NCI-H2107 treated with DMSO at 0.1 percent for 48 hours (cell line): ENCODE measurements at regions not wholly inside any gene's neighbourhood (a gene's known extent, or its start where the extent isn't known, plus 50 kb on each side); places are given as distances from the start of the nearest gene placed in this dataset.
"Not testable (repeated sequence)": the region's sequence is repeated elsewhere in the genome, so short reads cannot be mapped to it uniquely, and the experiment has no call there.

Source experiments
- DNase-seq: peaks from one replicate; lab custom pipeline; 2025; ENCODE audit not compliant: unreplicated experiment; lab: John Stamatoyannopoulos, UW

DNA sequence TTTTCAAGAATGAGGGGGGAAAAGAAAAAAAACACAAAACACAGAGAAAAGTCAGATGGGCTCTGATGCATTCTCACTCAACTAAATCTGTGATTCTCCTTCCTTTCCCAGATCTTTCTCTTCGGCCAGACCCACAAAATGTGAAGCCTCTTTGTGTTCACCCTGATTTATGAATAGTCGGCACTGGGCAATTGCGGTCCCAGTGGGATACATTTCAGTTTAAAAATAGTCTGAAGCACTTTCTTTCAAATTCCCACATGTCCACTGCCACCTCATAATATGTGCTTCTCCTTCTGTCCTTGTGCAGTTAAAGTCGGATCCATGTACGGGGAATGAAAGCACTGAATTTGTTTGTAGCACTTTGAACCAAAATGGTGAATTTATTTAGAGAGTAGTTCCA lies 995.4 kb upstream of the WWC1 start:
- no peak for DNase-seq

DNA sequence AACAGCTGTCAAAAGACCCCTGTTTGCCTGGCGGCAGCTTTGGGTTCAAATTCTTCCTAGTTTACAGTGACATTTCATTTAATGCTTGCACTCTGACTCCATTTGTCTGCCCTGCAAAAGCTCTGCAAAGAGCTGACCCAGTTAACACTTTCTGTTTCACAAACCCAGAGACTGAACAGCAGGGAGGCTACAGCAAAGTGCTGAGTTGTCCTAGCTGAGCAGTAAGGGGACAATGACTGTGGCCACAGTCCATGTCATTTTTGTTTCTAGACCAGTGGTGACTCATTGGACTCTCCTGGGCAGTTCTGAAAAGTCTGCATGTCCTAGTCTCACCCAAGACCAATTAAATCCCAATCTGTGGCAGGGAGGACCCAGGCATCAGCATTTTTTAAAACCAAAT lies 994.8 kb upstream of the WWC1 start:
- DNase-seq = no peak

DNA sequence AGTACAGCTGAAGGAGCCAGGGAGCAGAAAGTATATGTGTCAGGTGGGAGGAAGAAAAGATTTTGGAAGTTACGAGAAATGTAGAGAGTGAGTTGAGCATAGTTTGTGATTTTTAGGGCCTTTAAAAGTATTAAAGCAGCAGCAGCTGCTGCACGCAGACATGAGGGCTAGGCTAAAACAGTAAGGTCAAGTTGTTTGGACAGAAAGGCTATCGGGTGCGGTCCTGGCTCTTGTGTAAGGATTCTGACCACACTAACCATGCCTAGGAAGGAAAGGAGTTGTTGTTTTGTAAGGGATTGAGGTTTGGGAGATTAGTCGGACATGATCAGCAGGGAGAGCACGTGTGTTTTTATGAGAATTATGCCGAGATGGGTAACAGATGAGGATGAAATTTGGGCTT lies 991.6 kb upstream of the WWC1 start:
- not testable (repeated sequence) for DNase-seq

DNA sequence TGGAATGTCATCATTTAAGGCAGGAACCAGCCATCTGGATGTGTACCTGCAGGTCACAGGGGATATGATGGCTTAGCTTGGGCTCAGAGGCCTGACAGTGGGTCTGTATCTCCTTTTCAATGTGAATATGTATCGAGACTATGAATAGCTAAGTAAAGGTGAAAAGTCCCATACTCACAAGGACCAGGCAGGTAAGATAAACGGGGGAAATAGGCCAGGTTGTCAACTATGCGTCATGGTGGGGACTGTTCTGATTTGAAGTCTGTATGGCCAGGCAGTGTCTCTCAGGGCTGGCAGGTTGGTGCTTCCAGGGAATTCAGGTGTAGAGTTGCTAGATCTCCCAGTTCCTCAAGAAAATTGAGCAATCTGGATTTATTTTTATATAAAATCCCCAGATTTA lies 987.9 kb upstream of the WWC1 start:
- DNase-seq = no peak

DNA sequence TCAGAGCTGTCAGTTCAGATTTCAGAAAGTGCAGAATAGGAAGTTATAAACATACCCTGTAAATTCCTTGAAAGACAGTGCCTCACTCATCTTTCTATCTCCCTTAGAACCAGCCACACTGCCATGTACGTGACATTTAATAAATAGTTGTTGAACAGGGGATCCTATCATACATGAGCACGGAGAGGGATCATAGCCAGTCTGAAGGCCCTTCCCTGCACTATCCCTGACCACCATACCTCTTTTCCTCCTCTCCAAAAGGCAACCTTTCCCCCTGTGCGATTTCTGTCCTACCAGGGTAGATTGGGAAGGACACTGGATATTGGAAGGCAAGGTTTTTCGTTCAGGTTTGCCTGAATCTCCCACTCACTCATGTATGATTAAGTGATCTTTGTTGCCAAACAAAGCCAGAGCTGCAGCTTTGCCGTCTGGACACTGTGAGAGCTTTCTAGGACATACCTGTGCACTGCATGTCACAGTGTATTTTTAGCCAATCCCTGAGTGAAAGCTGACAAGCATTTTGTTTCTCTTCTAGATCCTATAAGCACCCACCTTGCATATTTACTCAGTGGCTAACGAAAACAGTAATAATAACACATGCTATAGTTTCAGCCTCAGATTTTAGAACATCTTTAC lies 986.5 kb upstream of the WWC1 start:
- DNase-seq = no peak

DNA sequence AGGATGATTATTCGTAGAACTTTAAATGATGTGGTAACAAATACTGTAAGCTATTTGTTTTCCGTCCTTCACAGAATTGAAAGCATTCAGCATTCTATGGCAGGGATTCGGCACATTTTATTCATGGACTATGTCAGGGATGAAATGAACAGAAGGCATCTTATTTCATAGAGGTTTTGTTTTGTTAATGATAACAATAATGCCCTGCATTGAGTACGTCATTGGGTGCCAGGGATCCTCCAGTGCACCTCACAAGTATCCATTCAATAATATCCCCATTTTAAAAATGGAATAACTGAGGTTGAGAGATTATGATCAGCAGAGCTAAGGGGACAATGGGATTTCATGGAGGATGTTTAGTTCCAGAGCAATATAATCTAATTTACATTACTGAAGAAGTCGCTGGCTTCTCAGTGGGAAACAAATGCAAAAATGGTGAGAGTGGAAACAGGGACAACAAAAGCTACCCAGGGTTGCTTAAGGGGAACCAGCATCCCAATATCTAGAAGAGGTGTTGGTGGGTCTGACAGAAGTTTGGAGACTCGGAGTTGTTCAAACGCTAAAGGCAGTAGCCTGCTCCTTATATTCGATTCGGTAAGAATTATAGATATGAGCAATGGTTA lies 985.7 kb upstream of the WWC1 start:
- DNase-seq = no peak

DNA sequence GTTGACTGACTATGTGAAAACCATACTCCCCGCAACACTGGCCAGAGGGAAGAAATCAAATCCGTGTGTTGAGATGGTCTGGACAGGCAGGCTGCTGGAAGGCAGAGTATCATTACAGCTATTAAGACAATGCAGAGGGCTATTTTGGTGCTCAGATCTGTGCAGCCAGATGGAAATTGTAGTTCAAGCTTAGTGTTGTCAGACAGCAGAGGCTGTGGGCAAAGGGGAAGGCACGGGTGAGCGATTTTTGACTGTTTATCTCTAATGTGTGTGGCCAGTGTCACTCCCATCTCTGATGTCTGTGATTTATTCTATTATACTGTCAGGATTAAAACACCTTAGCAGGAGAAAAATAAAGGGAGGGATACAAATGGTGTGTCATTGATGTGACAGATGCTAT lies 984.4 kb upstream of the WWC1 start:
- DNase-seq = no peak

DNA sequence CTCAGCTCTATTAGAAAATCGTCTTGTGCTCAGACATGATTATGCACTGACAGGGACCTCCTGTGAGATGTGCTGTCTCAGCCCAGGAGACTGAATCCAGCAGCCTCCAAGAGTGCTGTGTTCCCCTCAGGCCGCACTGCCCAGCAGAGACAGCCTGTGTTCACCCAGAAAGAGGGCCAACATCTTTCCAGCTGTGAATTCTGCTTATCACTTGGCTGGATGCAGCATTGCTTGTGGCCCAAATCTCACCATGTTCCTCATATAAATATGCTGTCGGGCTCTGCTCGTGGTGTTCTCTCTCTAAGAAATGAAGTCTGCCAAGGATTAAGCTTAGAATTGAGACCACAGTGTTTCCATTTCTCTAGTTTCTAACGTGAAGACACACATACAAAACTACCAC lies 983.0 kb upstream of the WWC1 start:
- no peak for DNase-seq

DNA sequence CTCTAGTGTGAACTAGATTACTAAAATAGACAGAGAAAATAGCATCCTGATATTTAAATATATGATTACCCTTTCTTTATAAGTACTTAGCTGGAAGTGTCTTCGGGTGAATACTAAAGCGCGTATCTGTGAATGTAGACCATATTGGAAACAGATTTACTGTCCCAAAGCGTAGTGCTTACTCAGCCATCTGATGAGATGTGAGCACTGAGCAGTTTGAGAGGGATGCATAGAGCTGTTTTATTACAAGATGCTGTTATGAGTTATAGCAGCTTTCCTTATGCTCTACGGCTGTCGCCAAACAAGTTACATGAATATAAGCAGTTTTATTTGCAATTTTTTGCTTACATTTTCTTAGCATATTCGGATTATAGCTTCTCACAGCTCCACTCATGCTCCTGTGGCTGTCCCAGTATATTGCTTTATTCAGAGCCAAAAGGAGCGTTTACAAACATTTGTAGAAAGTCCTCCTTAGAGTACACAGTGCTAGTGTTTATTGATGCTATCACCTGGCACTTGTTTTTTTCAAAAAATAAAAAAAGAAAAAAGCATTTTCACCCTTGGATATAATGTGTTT lies 981.4 kb upstream of the WWC1 start:
- DNase-seq = no peak

DNA sequence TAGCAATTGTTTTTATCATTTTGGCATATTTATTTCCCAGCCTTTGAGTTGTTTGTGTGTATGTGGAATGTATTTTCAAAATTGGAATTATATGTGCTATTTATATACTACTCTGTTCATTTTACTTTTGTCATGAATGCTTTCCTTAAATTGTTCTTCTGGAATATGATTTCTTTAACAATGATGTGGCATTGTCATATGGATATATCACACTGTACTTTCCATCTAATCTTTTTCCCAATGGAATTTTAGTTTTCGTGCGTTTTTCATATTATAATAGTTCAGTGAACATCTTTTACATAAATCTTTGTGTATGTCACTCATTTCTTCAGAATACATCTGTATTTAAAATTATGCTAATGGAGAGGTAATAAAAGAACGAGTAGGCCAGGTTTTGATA lies 980.1 kb upstream of the WWC1 start:
- DNase-seq = no peak

DNA sequence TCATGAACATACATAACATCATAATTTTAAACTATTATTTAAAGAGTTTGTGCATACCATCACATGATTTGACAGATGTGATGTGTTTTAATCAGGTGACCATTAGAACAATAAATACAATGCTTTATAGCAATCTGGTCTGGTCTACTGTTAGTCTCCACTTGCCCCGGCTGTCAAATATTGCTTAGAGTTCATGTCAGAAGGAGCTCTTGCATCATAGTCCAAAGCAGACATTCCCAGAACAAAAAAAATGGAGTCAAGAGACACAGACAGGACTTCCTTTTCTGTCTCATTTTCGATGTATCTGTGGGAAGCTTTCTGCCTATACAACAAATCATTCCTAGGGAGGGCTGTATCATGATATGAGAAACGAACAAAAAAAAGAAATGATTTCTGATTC lies 979.2 kb upstream of the WWC1 start:
- no peak for DNase-seq

DNA sequence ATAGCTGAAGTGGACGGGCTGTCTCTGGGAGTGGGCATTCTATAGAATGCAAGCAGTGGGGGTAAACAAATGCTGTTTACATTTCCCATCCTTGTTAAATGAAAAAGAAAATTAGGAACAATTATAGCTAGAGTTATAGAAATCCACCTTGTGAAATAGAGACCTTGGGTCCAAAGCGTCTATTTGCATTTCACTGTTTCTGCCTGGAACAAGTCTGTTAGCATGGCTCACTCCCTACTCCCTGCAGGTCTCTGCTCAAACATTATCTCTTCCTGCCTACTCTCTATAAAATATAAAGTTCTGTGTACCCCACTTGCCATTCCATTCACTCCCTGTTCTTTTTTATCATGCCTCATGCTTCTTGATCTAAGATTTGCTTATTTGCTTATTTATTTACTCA lies 975.7 kb upstream of the WWC1 start:
- DNase-seq = no peak

DNA sequence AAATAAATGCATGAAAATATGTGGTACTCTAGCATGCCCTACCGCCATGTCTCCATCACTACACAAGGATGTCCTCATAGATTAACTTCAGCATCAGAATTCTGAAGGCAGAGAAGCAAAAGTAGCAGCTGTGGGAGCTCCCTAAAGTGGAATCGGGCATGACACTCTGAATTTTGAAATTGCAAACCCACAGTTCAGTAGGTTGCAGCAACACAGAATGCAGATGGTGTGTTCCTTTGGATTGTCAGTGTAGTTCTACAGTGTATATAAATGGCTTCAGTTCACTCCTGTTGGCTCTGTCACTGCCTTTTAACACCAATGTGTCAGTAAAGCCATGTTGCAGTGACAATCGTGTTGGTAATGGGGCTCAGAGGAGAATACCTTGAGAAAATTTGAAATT lies 973.6 kb upstream of the WWC1 start:
- no peak for DNase-seq

DNA sequence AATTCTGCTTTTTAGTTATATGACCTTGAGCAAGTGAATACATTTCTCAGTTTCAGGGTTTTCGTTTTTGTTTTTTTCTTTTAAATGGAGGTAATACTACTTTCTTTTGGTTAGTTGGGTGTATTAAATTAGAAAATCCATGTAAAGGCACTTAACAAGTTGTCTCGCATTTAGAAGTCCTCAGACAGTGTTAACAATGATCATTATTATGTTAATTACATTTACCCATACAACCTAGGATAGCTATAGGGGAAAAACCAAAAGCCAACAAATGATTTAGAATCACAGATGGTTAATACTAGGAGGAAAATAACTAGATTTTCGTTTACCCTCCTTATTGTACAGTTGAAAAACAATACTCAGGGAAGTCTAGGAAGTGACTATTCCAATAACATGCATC lies 972.2 kb upstream of the WWC1 start:
- no peak for DNase-seq

DNA sequence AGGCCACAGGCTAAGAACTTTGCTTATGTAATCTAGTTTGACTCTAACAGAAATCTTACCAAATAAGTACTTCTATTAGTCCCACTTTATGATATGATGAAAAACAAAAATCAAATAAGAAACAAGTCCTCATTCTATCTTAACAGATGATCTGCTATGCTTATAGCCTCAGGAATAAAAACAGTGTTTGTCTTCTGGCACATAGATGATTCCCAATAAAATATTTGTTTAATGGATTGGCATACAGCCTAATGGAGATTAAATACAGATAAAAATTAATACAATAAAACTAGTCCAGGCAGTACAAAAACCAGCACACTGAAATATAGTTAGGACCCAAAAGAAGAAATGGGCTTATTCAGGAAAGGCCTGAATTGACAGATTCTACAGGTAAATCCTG lies 971.4 kb upstream of the WWC1 start:
- no peak for DNase-seq

DNA sequence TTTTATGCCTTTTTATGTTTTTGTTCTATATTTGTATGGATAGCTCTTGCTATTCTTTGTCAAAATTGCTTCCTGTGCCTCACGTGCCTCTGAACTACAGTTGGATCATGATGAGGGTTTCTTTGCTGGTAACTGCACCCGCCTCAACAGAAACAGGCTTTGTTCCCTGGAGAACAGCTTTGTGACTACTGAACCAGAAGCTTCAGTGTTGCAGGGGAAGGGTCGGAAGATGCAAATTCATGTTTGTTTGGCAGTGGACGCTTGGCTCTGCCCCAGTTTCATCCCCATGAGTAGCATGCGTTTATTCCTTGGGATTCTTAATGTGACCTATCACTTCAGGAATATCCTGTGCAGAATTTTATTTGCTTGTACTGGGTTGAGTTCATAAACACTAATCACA lies 959.1 kb upstream of the WWC1 start:
- DNase-seq = no peak

DNA sequence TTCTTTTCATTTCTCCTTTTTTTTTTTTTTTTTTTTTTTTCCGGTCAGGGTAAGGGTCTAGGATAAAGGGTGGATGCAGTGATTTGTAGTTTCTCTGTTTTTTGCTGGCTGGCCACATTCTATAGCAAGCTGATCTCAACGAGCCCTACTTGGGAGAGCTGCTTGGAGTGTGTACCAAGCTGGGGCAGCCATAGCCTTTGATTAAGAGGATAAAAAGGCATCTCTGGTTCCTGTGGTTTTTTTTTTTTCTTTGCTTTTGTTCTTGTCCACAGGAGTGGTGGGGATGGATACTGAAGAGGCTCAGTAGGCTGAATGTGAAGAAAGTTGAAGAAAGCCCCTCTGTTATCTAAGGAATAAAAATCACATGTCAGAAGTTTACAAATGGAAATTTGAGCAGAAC lies 955.3 kb upstream of the WWC1 start:
- no peak for DNase-seq

DNA sequence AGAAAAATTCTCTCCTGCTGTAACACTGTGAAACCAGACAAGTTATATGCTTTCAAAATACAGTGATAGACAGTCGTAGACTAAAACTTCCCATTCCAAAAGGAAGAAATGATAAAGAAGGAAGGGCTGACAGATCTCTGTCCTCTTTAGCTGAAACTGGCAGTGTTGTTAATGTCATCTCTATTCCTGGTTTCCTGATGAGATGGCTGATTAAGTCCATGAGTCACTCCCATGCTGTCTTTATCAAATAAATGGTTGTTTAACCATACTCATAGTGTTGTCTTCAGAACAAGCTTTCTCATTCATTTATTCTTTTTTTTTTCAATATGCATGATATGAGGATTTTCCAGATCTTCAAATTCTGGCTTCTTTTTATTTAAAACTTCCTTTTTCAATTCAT lies 952.2 kb upstream of the WWC1 start:
- DNase-seq = no peak

DNA sequence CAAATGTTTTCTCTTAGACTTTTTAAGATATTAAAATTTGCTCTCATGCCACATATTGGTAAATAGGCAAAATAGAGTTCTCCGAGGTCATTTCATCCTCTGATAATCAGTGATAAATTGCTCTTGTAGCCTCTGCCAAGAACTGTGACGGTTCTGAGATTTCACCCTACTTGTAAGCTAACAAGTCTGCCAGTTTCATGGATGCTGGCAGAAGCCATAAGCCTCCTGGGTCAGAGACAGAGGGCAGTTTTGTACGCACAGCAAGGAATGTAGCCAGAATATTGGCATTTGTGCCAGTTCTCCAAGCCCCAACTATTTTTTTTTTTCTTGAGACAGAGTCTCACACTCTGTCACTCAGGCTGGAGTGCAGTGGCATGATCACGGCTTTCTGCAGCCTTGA lies 945.0 kb upstream of the WWC1 start:
- DNase-seq = no peak

DNA sequence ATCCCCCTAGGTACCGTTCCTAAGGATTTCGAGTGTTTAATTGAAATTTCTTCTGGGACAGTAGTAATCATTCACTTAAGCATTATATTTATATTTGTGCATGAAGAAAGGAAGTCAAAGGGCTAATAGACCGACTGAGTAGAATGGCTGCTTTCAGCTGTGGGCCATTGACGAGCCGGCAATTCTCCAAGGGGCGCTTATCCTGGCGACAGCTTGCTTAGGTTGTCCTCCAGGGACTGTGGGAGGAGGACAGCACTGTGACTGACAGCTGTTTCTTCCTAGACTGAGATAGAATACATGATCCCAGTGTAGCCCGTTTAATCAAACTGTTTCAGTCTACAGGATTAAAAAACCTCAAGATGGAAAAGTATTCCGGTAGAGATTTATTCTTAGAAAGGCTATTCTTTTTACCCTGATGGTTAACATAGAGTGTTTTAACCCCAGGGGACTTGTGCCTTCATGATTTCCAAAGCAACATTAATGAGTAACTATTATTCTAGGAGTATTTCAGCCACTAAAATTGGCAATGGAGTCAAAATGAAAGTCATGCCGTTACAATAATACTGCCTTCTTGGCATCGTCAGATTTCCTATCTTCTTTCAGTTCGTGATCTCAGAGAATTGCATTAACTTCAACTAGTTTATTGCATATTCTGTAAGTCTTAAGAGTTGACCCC lies 943.1 kb upstream of the WWC1 start:
- DNase-seq = no peak

DNA sequence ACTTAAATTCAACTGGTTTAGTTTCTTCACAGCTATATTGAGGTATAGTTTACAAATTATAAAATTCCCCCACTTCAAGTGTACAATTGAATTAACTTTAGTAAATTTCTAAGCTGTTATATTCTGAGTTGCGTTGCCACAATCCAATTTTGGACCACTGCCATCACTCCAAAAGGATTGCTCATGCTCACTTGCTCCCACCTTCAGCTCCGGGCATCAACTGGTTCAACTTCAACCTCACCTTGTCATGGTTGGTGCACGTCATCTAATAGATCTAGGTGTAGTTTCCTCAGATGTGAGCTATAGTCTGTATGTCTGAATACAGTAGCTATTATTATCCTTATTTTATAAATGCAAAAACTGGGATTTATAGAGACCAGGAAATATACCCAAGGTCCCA lies 942.5 kb upstream of the WWC1 start:
- DNase-seq = no peak

DNA sequence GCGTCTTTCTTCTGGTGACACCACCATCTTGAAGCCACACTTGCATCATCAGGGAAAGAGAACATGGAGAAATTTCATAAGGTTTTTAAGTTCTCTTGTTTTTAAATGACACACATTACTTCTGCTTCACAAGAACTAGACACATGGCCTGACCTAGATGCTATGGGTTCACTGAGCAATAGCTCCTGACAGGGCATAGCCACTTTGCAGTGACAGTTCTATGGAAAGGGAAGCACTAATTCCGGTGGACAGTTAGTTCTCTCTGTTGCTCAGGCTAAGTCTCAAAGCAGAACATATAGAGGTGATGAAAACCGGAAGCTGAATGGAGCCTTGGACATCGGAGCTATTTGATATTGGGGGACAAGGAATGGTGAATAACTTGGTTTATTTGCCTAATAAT lies 940.1 kb upstream of the WWC1 start:
- no peak for DNase-seq

DNA sequence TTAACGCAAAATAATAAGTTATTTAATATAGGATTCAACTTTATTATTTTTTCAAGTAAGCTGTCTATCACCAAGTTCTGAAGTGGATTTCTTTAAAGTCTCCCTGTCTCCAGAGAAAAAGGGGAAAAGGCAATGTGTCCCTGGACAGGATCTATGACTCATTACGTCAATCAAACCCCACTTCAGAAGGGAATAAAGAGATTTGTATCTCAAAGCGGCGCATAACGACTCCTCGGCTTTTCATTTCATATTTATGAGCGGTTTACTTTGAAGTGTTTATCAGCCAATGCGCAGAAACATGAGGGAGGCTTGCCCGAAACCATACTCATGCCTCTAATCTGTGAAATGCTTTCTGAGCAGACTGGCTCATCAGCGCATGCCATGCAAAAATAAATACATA lies 938.6 kb upstream of the WWC1 start:
- DNase-seq = no peak
